HG03139 (cell line): ENCODE measurements at regions not wholly inside any gene's neighbourhood (a gene's known extent, or its start where the extent isn't known, plus 50 kb on each side); places are given as distances from the start of the nearest gene placed in this dataset.
A peak's percentile ranks its signal among the peaks of the same experiment; 100 is the strongest.
"Not testable (repeated sequence)": the region's sequence is repeated elsewhere in the genome, so short reads cannot be mapped to it uniquely, and the experiment has no call there.

Experiments
- ATAC-seq: cut with Tn5 transposase; IDR thresholded peaks from one replicate; pipeline ENCODE4 v1.9.1; 2021; ENCODE audit not compliant: unreplicated experiment

GRCh38 chr4:64737854-64738138 lies 328.5 kb upstream of the TECRL start:
- ATAC-seq, result not testable (repeated sequence)

GRCh38 chr4:64737026-64737853 lies 328.0 kb upstream of the TECRL start:
- no peak for ATAC-seq

GRCh38 chr4:64729561-64729960 lies 320.3 kb upstream of the TECRL start:
- no peak for ATAC-seq

- ATAC-seq, result no peak
Measured at GRCh38 chr4:64727960-64728359, 318.7 kb upstream of the TECRL start.

GRCh38 chr4:64727391-64727790 lies 318.1 kb upstream of the TECRL start:
- ATAC-seq, result not testable (repeated sequence)

- no peak for ATAC-seq
Measured at GRCh38 chr4:64724689-64725088, 315.4 kb upstream of the TECRL start.

GRCh38 chr4:64721106-64721505 lies 311.9 kb upstream of the TECRL start:
- no peak for ATAC-seq

GRCh38 chr4:64718091-64718490 lies 308.8 kb upstream of the TECRL start:
- ATAC-seq, result no peak

- no peak for ATAC-seq
Measured at GRCh38 chr4:64715741-64716140, 306.5 kb upstream of the TECRL start.

GRCh38 chr4:64713256-64713840 lies 304.1 kb upstream of the TECRL start:
- ATAC-seq, result peak; percentile 75

GRCh38 chr4:64712590-64712989 lies 303.3 kb upstream of the TECRL start:
- ATAC-seq, result no peak

GRCh38 chr4:64705989-64706388 lies 296.7 kb upstream of the TECRL start:
- ATAC-seq, result no peak

- ATAC-seq, result no peak
Measured at GRCh38 chr4:64698171-64698570, 288.9 kb upstream of the TECRL start.

- ATAC-seq, result no peak
Measured at GRCh38 chr4:64682946-64683345, 273.7 kb upstream of the TECRL start.

GRCh38 chr4:64682481-64682880 lies 273.2 kb upstream of the TECRL start:
- no peak for ATAC-seq

- ATAC-seq, result not testable (repeated sequence)
Measured at GRCh38 chr4:64673121-64673520, 263.9 kb upstream of the TECRL start.

- no peak for ATAC-seq
Measured at GRCh38 chr4:64670647-64671046, 261.4 kb upstream of the TECRL start.

- no peak for ATAC-seq
Measured at GRCh38 chr4:64643841-64644240, 234.6 kb upstream of the TECRL start.

GRCh38 chr4:64642936-64643335 lies 233.7 kb upstream of the TECRL start:
- ATAC-seq, result no peak

- not testable (repeated sequence) for ATAC-seq
Measured at GRCh38 chr4:64640402-64640801, 231.2 kb upstream of the TECRL start.

- no peak for ATAC-seq
Measured at GRCh38 chr4:64625438-64625837, 216.2 kb upstream of the TECRL start.

GRCh38 chr4:64617800-64618199 lies 208.6 kb upstream of the TECRL start:
- no peak for ATAC-seq

- ATAC-seq, result no peak
Measured at GRCh38 chr4:64614276-64614675, 205.0 kb upstream of the TECRL start.
